Activated naive CD4-positive, alpha-beta T cell treated with anti-CD3 and anti-CD28 coated beads for 36 hours (primary cell): ENCODE measurements at regions not wholly inside any gene's neighbourhood (a gene's known extent, or its start where the extent isn't known, plus 50 kb on each side); places are given as distances from the start of the nearest gene placed in this dataset.

Experiments used
- CTCF ChIA-PET: fragments of 350-600 bp; sonication (Branson Sonifier 250); formaldehyde crosslinking; loops from one replicate; lab custom pipeline; 2021; ENCODE audit warnings: antibody characterized with exemption; lab: Charles Lee
- DNase-seq: peaks from one replicate; pipeline ENCODE4 v3.0.0-alpha.2; 2020
- H3K27ac Mint-ChIP-seq: one replicate; pipeline ENCODE4 v1.8.0; 2021; ENCODE audit warnings: mild to moderate bottlenecking, mixed read lengths
- H3K27me3 Mint-ChIP-seq: one replicate; pipeline ENCODE4 v1.8.0; 2021; ENCODE audit warnings: low read depth, mixed read lengths
- H3K36me3 Mint-ChIP-seq: one replicate; pipeline ENCODE4 v1.8.0; 2021; ENCODE audit warnings: low read depth, mixed read lengths
- H3K4me1 Mint-ChIP-seq: one replicate; pipeline ENCODE4 v1.8.0; 2021; ENCODE audit warnings: low read depth, mixed read lengths
- H3K4me3 Mint-ChIP-seq: one replicate; pipeline ENCODE4 v1.8.0; 2021; ENCODE audit warnings: mild to moderate bottlenecking, moderate library complexity, mixed read lengths
- H3K9me3 Mint-ChIP-seq: one replicate; pipeline ENCODE4 v1.8.0; 2021; ENCODE audit warnings: mixed read lengths
- intact Hi-C: fragments of 100-400 bp; cut with micrococcal nuclease; formaldehyde crosslinking; loops from one replicate; pipeline ENCODE4 v1.15.1; 2023

GRCh38 chr16:52869243-52869642, 183.5 kb downstream of the CHD9NB start:
- intact Hi-C loops, result no loop called here
- Mint-ChIP-seq H3K27ac (no peak overlapping the region), H3K27me3 (peaks cover 6% of the 10 kb centered on the region), H3K4me3 (no peak overlapping the region), H3K36me3 (no peaks in the 10 kb centered on the region), H3K4me1 (no peaks in the 10 kb centered on the region), H3K9me3 (peaks cover 2% of the 10 kb centered on the region)
- CTCF ChIA-PET, result no interaction called here
- no peak for DNase-seq

- Mint-ChIP-seq H3K4me3 (no peak overlapping the region), H3K27me3 (no peaks in the 10 kb centered on the region), H3K36me3 (no peaks in the 10 kb centered on the region), H3K27ac (no peak overlapping the region), H3K4me1 (no peaks in the 10 kb centered on the region), H3K9me3 (peaks cover 3% of the 10 kb centered on the region)
- CTCF ChIA-PET, result no interaction called here
- intact Hi-C loops, result no loop called here
- no peak for DNase-seq
Observed at GRCh38 chr16:52863000-52863399, 189.7 kb downstream of the CHD9NB start.

GRCh38 chr16:52861614-52862022, 191.1 kb downstream of the CHD9NB start:
- Mint-ChIP-seq H3K27me3 (no peaks in the 10 kb centered on the region), H3K27ac (no peak overlapping the region), H3K4me3 (no peak overlapping the region), H3K9me3 (peaks cover 3% of the 10 kb centered on the region), H3K4me1 (no peaks in the 10 kb centered on the region), H3K36me3 (no peaks in the 10 kb centered on the region)
- DNase-seq, result no peak
- CTCF ChIA-PET, result interaction anchor here (0.6 kb wide), 1 partner anchor 46 kb away, joined by 4 read pairs; no protein-coding TSS in a partner anchor
- intact Hi-C loops, result no loop called here

- no peak for DNase-seq
- no peak overlapping the region for H3K4me3 Mint-ChIP-seq
- peaks cover 17% of the 10 kb centered on the region for H3K9me3 Mint-ChIP-seq
- H3K27ac Mint-ChIP-seq, result no peak overlapping the region
- intact Hi-C loops, result no loop called here
- H3K4me1 Mint-ChIP-seq, result no peaks in the 10 kb centered on the region
- no peaks in the 10 kb centered on the region for H3K36me3 Mint-ChIP-seq
- CTCF ChIA-PET, result no interaction called here
- H3K27me3 Mint-ChIP-seq, result no peaks in the 10 kb centered on the region
Observed at GRCh38 chr16:52855463-52855862, 197.2 kb downstream of the CHD9NB start.

- CTCF ChIA-PET, result no interaction called here
- Mint-ChIP-seq H3K9me3 (peaks cover 31% of the 10 kb centered on the region), H3K36me3 (no peaks in the 10 kb centered on the region), H3K27ac (no peak overlapping the region), H3K4me1 (no peaks in the 10 kb centered on the region), H3K4me3 (no peak overlapping the region), H3K27me3 (no peaks in the 10 kb centered on the region)
- intact Hi-C loops, result no loop called here
- DNase-seq, result no peak
Observed at GRCh38 chr16:52852978-52853377, 199.7 kb downstream of the CHD9NB start.

- intact Hi-C loops, result no loop called here
- no peak overlapping the region for H3K4me3 Mint-ChIP-seq
- no peaks in the 10 kb centered on the region for H3K4me1 Mint-ChIP-seq
- DNase-seq, result no peak
- no peaks in the 10 kb centered on the region for H3K27me3 Mint-ChIP-seq
- CTCF ChIA-PET, result interaction anchor here (1.0 kb wide), 1 partner anchor 14 kb away, joined by 3 read pairs; no protein-coding TSS in a partner anchor
- H3K9me3 Mint-ChIP-seq, result peaks cover 34% of the 10 kb centered on the region
- no peak overlapping the region for H3K27ac Mint-ChIP-seq
- no peaks in the 10 kb centered on the region for H3K36me3 Mint-ChIP-seq
Observed at GRCh38 chr16:52851211-52851740, 201.4 kb downstream of the CHD9NB start.

- intact Hi-C loops, result no loop called here
- Mint-ChIP-seq H3K27ac (no peak overlapping the region), H3K9me3 (peaks cover 4% of the 10 kb centered on the region), H3K27me3 (no peaks in the 10 kb centered on the region), H3K4me3 (no peak overlapping the region), H3K4me1 (no peaks in the 10 kb centered on the region), H3K36me3 (no peaks in the 10 kb centered on the region)
- CTCF ChIA-PET, result no interaction called here
- no peak for DNase-seq
Observed at GRCh38 chr16:52843381-52843780, 209.3 kb downstream of the CHD9NB start.

GRCh38 chr16:52837251-52837650, 215.4 kb downstream of the CHD9NB start:
- H3K36me3 Mint-ChIP-seq, result no peaks in the 10 kb centered on the region
- no peak for DNase-seq
- no peak overlapping the region for H3K4me3 Mint-ChIP-seq
- intact Hi-C loops, result no loop called here
- H3K4me1 Mint-ChIP-seq, result no peaks in the 10 kb centered on the region
- H3K27me3 Mint-ChIP-seq, result no peaks in the 10 kb centered on the region
- CTCF ChIA-PET, result no interaction called here
- no peaks in the 10 kb centered on the region for H3K9me3 Mint-ChIP-seq
- no peak overlapping the region for H3K27ac Mint-ChIP-seq

- intact Hi-C loops, result no loop called here
- Mint-ChIP-seq H3K27me3 (no peaks in the 10 kb centered on the region), H3K9me3 (no peaks in the 10 kb centered on the region), H3K4me3 (no peak overlapping the region), H3K36me3 (no peaks in the 10 kb centered on the region), H3K4me1 (no peaks in the 10 kb centered on the region), H3K27ac (no peak overlapping the region)
- CTCF ChIA-PET, result no interaction called here
- DNase-seq, result no peak
Observed at GRCh38 chr16:52834736-52835465, 217.8 kb downstream of the CHD9NB start.

- intact Hi-C loops, result no loop called here
- Mint-ChIP-seq H3K4me3 (no peak overlapping the region), H3K4me1 (no peaks in the 10 kb centered on the region), H3K9me3 (no peaks in the 10 kb centered on the region), H3K27me3 (no peaks in the 10 kb centered on the region), H3K36me3 (no peaks in the 10 kb centered on the region), H3K27ac (no peak overlapping the region)
- CTCF ChIA-PET, result no interaction called here
- no peak for DNase-seq
Observed at GRCh38 chr16:52832771-52833170, 219.9 kb downstream of the CHD9NB start.

- no peak for DNase-seq
- Mint-ChIP-seq H3K27ac (no peak overlapping the region), H3K36me3 (no peaks in the 10 kb centered on the region), H3K4me3 (no peak overlapping the region), H3K4me1 (no peaks in the 10 kb centered on the region), H3K9me3 (peaks cover 4% of the 10 kb centered on the region), H3K27me3 (no peaks in the 10 kb centered on the region)
- intact Hi-C loops, result no loop called here
- CTCF ChIA-PET, result interaction anchor here (0.6 kb wide), 1 partner anchor 572 kb away, joined by 4 read pairs; no protein-coding TSS in a partner anchor
Observed at GRCh38 chr16:52827456-52827855, 225.2 kb downstream of the CHD9NB start.

- Mint-ChIP-seq H3K27ac (no peak overlapping the region), H3K36me3 (no peaks in the 10 kb centered on the region), H3K4me1 (no peaks in the 10 kb centered on the region), H3K9me3 (peaks cover 4% of the 10 kb centered on the region), H3K27me3 (no peaks in the 10 kb centered on the region), H3K4me3 (no peak overlapping the region)
- CTCF ChIA-PET, result no interaction called here
- no peak for DNase-seq
- intact Hi-C loops, result no loop called here
Observed at GRCh38 chr16:52825892-52826291, 226.8 kb downstream of the CHD9NB start.

- no peak overlapping the region for H3K4me3 Mint-ChIP-seq
- no peaks in the 10 kb centered on the region for H3K4me1 Mint-ChIP-seq
- H3K9me3 Mint-ChIP-seq, result no peaks in the 10 kb centered on the region
- H3K27me3 Mint-ChIP-seq, result peaks cover 3% of the 10 kb centered on the region
- DNase-seq, result no peak
- H3K36me3 Mint-ChIP-seq, result no peaks in the 10 kb centered on the region
- CTCF ChIA-PET, result no interaction called here
- H3K27ac Mint-ChIP-seq, result no peak overlapping the region
- intact Hi-C loops, result no loop called here
Observed at GRCh38 chr16:52819808-52820207, 232.9 kb downstream of the CHD9NB start.
